Esophagus squamous epithelium (tissue), 4 donors: ENCODE measurements at regions not wholly inside any gene's neighbourhood (a gene's known extent, or its start where the extent isn't known, plus 50 kb on each side); places are given as distances from the start of the nearest gene placed in this dataset.

ENCODE experiments used
- POLR2A ChIP-seq, 4 donors: fragments of 450-650 bp; IDR thresholded peaks; one replicate each; pipeline ENCODE4 v1.6.1; 2017; ENCODE audit warnings: antibody characterized with exemption in 4 of 4, mild to moderate bottlenecking in 4 of 4, moderate library complexity in 3 of 4
- TF ChIP-seq, protein P1 (sequence below), 6 experiments: fragments of 450-650 bp in 4 of 6; fragments of 200-600 bp in 2 of 6; sonication (generic) in 2 of 6; IDR thresholded peaks; one replicate each; pipeline ENCODE4 v1.5.1; 2016 to 2019; ENCODE audit warnings: antibody characterized with exemption in 6 of 6, mild to moderate bottlenecking in 4 of 6, moderate library complexity in 4 of 6

DNA sequence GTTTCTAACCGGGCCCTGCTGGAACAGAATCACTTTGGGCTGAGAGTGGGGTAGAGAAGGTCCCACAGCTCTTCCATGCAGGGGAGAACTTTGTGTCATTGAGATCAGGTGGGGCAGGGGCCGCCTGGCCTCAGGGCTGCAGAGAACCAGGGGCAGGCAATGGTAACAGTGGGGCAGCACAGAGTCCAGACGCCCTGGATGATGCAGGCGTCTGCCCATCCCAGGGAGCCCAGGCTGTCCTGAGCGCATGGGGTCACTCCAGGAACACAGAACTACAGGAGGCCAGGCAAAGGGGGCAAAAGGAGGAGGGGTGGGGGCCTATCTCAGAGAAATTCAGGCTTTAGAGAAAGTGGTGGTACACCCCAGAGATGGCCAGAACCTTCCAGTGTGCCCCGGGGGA is 121.3 kb downstream of the NDUFA10 start:
- TF ChIP-seq, protein P1, sequence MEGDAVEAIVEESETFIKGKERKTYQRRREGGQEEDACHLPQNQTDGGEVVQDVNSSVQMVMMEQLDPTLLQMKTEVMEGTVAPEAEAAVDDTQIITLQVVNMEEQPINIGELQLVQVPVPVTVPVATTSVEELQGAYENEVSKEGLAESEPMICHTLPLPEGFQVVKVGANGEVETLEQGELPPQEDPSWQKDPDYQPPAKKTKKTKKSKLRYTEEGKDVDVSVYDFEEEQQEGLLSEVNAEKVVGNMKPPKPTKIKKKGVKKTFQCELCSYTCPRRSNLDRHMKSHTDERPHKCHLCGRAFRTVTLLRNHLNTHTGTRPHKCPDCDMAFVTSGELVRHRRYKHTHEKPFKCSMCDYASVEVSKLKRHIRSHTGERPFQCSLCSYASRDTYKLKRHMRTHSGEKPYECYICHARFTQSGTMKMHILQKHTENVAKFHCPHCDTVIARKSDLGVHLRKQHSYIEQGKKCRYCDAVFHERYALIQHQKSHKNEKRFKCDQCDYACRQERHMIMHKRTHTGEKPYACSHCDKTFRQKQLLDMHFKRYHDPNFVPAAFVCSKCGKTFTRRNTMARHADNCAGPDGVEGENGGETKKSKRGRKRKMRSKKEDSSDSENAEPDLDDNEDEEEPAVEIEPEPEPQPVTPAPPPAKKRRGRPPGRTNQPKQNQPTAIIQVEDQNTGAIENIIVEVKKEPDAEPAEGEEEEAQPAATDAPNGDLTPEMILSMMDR (IDR thresholded peaks at IDR 0.05), result no peak
- TF ChIP-seq POLR2A (IDR thresholded peaks at IDR 0.05), result no peak
